ENCODE measurements at regions not wholly inside any gene's neighbourhood (a gene's known extent, or its start where the extent isn't known, plus 50 kb on each side); places are given as distances from the start of the nearest gene placed in this dataset.

DNA sequence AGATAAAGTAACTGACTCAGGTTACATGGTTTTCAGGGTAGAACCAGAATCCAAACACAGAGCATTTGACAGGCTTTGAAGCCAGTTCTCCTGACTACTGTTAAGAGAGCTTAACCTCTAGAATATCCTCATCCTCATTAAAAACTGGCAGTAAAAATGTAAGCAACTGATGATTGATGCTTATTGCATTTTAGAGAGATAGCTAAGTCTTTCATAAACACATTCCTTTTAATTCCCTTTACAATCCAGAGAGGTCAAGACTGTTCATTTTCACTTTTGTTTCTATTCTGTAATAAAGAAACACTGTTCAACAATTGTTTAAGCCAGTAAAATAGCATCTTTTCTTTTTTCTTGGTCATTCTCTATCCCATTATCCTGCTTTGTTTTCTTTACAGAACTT is 53.9 kb upstream of the RAB27B start:
- in situ Hi-C loops (cut with HindIII; ENCODE audit: low pct_unique_long_range_greater_than_20kb, low sequenced_read_pairs) (no loop called here), intact Hi-C loops (cut with micrococcal nuclease; ENCODE audit: unreplicated experiment) (no loop called here)
- DNase-seq (ENCODE audit: low read depth, low spot score) (no peak), ATAC-seq (no peak)
- no TSS peak for BruUV-seq (replicated peaks)
- H3K36me3 ChIP-seq (ENCODE audit: control insufficient read depth, insufficient read depth, low read length), result no peaks in the 10 kb centered on the region
- H3K4me1 ChIP-seq (ENCODE audit: control insufficient read depth, insufficient read depth, low read length), result peaks cover 9% of the 10 kb centered on the region
- H3K27ac ChIP-seq (ENCODE audit: low read length), result no peak overlapping the region
- H3K4me3 ChIP-seq (ENCODE audit: low read depth in 2 of 2, low read length in 2 of 2), result no peak overlapping the region
- no peaks in the 10 kb centered on the region for H3K9me3 ChIP-seq (ENCODE audit: control insufficient read depth, insufficient read depth, low read depth, low read length)
- ChIA-PET CTCF (no interaction called here), POLR2A (no interaction called here)
- H3K27me3 ChIP-seq (ENCODE audit: control insufficient read depth, insufficient read depth, low read length), result no peaks in the 10 kb centered on the region
- TF ChIP-seq, protein P1, sequence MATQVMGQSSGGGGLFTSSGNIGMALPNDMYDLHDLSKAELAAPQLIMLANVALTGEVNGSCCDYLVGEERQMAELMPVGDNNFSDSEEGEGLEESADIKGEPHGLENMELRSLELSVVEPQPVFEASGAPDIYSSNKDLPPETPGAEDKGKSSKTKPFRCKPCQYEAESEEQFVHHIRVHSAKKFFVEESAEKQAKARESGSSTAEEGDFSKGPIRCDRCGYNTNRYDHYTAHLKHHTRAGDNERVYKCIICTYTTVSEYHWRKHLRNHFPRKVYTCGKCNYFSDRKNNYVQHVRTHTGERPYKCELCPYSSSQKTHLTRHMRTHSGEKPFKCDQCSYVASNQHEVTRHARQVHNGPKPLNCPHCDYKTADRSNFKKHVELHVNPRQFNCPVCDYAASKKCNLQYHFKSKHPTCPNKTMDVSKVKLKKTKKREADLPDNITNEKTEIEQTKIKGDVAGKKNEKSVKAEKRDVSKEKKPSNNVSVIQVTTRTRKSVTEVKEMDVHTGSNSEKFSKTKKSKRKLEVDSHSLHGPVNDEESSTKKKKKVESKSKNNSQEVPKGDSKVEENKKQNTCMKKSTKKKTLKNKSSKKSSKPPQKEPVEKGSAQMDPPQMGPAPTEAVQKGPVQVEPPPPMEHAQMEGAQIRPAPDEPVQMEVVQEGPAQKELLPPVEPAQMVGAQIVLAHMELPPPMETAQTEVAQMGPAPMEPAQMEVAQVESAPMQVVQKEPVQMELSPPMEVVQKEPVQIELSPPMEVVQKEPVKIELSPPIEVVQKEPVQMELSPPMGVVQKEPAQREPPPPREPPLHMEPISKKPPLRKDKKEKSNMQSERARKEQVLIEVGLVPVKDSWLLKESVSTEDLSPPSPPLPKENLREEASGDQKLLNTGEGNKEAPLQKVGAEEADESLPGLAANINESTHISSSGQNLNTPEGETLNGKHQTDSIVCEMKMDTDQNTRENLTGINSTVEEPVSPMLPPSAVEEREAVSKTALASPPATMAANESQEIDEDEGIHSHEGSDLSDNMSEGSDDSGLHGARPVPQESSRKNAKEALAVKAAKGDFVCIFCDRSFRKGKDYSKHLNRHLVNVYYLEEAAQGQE (IDR thresholded peaks at IDR 0.05; ENCODE audit: insufficient read depth in 1 of 2, low read depth in 2 of 2, low read length in 1 of 2), result no peak
- no peak for TF ChIP-seq POLR2AphosphoS5 (IDR thresholded peaks at IDR 0.05; ENCODE audit: low read depth, low read length)
- TF ChIP-seq, protein P2, sequence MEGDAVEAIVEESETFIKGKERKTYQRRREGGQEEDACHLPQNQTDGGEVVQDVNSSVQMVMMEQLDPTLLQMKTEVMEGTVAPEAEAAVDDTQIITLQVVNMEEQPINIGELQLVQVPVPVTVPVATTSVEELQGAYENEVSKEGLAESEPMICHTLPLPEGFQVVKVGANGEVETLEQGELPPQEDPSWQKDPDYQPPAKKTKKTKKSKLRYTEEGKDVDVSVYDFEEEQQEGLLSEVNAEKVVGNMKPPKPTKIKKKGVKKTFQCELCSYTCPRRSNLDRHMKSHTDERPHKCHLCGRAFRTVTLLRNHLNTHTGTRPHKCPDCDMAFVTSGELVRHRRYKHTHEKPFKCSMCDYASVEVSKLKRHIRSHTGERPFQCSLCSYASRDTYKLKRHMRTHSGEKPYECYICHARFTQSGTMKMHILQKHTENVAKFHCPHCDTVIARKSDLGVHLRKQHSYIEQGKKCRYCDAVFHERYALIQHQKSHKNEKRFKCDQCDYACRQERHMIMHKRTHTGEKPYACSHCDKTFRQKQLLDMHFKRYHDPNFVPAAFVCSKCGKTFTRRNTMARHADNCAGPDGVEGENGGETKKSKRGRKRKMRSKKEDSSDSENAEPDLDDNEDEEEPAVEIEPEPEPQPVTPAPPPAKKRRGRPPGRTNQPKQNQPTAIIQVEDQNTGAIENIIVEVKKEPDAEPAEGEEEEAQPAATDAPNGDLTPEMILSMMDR (IDR thresholded peaks at IDR 0.05), result no peak
- TF ChIP-seq SIN3A (IDR thresholded peaks at IDR 0.05; ENCODE audit: borderline replicate concordance, insufficient read depth, low read depth, low read length), result no peak
- TF ChIP-seq TCF7L2 (IDR thresholded peaks at IDR 0.05; ENCODE audit: low read depth, low read length), result no peak

DNA sequence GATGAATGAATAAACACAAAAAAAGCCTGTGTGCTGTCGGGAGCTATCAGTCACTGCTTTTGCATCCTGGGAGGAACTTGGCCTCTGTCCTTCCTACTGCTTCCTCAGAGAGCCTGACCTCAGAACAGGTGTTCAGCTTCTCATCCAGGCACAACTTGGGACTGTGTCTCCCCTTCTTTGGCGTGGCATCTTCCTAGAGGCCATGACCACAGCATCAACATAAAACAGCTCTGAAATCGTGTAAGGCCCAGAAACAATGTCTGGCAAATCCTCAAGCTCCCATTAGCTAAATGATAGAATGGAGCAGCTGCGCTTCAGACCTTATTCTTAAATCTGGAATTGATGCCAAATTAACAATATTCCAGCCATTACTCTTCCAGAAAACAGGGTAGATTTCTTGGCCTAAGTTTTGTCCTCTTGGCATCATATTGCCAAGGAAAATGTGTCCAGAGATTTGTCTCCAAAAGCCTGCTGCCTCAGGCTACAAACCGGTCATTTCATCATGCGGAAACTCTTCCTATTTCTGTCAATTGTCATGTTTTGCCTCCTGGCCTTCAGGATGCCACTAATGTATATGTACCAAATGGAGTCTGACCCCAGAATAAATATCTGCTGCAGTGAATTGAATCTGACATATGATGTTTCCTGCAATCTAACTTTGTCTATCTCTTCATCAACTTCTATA is 53.2 kb upstream of the RAB27B start:
- Histone ChIP-seq H3K36me3 (ENCODE audit: control insufficient read depth, insufficient read depth, low read length) (no peaks in the 10 kb centered on the region), H3K4me1 (ENCODE audit: control insufficient read depth, insufficient read depth, low read length) (peaks cover 9% of the 10 kb centered on the region), H3K9me3 (ENCODE audit: control insufficient read depth, insufficient read depth, low read depth, low read length) (no peaks in the 10 kb centered on the region), H3K4me3 (ENCODE audit: low read depth in 2 of 2, low read length in 2 of 2) (no peak overlapping the region), H3K27ac (ENCODE audit: low read length) (0 out of 2 replicates have a peak overlapping the region, but pooled peaks have one; percentile 51), H3K27me3 (ENCODE audit: control insufficient read depth, insufficient read depth, low read length) (no peaks in the 10 kb centered on the region)
- ChIA-PET POLR2A (no interaction called here), CTCF (no interaction called here)
- in situ Hi-C loops (cut with HindIII; ENCODE audit: low pct_unique_long_range_greater_than_20kb, low sequenced_read_pairs) (no loop called here), intact Hi-C loops (cut with micrococcal nuclease; ENCODE audit: unreplicated experiment) (no loop called here)
- TF ChIP-seq, protein P2 (IDR thresholded peaks at IDR 0.05), result no peak
- TF ChIP-seq, protein P1 (IDR thresholded peaks at IDR 0.05; ENCODE audit: insufficient read depth in 1 of 2, low read depth in 2 of 2, low read length in 1 of 2), result no peak
- no peak for TF ChIP-seq SIN3A (IDR thresholded peaks at IDR 0.05; ENCODE audit: borderline replicate concordance, insufficient read depth, low read depth, low read length)
- no peak for TF ChIP-seq POLR2AphosphoS5 (IDR thresholded peaks at IDR 0.05; ENCODE audit: low read depth, low read length)
- TF ChIP-seq TCF7L2 (IDR thresholded peaks at IDR 0.05; ENCODE audit: low read depth, low read length), result no peak
- ATAC-seq, result no peak
- no peak for DNase-seq (ENCODE audit: low read depth, low spot score)
- BruUV-seq (replicated peaks), result no TSS peak
